Ovary (tissue), 3 donors: ENCODE measurements at regions not wholly inside any gene's neighbourhood (a gene's known extent, or its start where the extent isn't known, plus 50 kb on each side); places are given as distances from the start of the nearest gene placed in this dataset.

Experiments
- CTCF ChIP-seq, 3 donors: fragments of 450-650 bp in 2 of 3; fragments of 200-600 bp in 1 of 3; IDR thresholded peaks; one replicate each; pipeline versions ENCODE4 v1.5.1 to v1.8.0; 2016 to 2022; ENCODE audit warnings: antibody characterized with exemption in 3 of 3, mild to moderate bottlenecking in 1 of 3
- EP300 ChIP-seq: sonication (generic); formaldehyde crosslinking; IDR thresholded peaks from one replicate; pipeline ENCODE4 v1.6.1; 2017; ENCODE audit warnings: antibody characterized with exemption
- POLR2A ChIP-seq: fragments of 450-650 bp; IDR thresholded peaks from one replicate; pipeline ENCODE4 v1.6.1; 2017; ENCODE audit warnings: antibody characterized with exemption, mild to moderate bottlenecking, moderate library complexity
- donor health status: DM: no; HTN: no; CAD: no.

- TF ChIP-seq CTCF (IDR thresholded peaks at IDR 0.05) (no peak), POLR2A (no peak), EP300 (no peak)
Measured at GRCh38 chr6:9517806-9518205, 897.1 kb downstream of the TFAP2A start.
